ENCODE measurements at regions not wholly inside any gene's neighbourhood (a gene's known extent, or its start where the extent isn't known, plus 50 kb on each side); places are given as distances from the start of the nearest gene placed in this dataset.

DNA sequence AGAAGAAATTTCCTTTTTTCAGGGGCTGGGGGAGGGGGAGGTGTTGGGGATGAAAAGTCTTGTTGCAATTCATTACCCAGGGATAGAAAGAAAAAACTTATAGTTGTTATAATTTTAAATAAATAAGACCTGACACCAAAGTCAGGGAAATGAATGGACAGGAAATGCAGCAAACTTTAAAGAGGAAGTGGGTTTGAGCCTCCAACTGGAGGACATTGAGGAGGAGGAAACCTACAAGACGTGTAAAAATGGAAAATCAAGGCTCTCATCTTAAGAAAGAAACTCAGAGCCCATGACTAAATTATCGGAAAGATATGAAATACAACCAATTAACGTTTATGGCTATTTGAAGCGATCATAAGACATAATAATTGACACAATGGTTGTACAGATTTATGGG lies 54.4 kb downstream of the NIBAN1 start:
- no peak for DNase-seq (ENCODE audit: low read depth)

DNA sequence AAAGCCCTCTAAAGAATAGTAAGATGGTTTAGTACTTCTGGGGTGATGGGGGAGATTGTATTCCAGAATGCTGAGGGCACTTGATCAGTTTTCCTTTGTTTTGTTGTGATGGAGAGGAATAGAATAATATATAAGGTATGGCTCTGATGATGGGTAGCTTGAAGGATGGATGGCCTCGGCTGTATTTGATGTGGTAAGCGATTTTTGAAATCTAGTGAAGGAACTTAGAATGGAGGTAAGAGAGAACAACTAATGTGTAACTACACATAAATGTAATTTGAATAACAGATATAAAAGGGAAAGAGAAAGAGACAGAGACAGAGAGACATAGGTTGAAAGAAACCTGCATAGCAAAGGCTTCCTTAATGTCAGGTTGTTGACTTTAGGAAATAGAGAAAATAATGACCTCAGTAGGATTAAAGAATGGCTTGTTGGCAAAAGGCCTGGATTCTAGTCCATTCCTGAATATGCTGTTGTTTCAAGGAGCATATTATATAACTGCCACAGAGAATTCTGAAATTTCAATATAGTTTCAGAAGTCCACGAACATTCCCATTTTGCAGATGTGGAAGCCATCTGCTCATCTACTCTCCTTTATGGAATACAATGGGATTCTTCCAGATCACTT lies 58.7 kb downstream of the NIBAN1 start:
- no peak for DNase-seq (ENCODE audit: low read depth)

DNA sequence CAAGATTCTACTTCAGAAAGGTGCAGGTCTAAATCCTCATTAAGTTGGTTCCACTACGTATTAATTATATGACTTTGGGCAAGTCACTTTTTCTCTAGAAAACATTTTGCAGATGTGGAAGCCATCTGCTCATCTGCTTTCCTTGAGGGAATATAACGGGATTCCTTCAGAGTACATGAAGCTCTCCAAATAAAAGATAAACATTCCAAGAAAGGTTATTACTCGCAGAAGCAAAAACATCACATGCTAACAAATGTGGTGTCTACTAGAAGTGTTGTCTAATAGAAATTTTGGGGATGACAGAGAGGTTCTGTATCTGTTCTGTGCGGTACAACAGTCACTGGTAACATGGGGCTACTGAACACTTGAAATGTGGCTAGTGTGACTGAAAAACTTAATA lies 60.2 kb downstream of the NIBAN1 start:
- DNase-seq (ENCODE audit: low read depth) = no peak

DNA sequence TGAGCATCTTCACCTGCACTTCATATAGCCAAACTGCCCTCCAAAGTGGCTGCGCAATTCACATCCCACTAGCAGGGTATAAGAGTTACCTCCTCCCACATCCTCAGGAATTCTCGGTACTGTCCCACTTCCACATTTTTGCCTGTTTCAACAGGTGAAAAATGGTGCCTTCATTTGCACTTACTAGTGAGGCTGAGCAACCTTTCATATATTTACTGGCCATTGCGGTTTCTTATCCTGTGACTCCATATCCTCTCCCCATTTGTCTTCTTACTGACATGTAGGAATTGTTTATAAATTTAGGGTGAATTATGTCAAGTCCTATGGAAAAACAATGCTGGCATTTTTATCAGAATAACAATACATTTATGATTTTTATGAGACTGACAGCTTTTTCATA lies 61.9 kb downstream of the NIBAN1 start:
- no peak for DNase-seq (ENCODE audit: low read depth)

DNA sequence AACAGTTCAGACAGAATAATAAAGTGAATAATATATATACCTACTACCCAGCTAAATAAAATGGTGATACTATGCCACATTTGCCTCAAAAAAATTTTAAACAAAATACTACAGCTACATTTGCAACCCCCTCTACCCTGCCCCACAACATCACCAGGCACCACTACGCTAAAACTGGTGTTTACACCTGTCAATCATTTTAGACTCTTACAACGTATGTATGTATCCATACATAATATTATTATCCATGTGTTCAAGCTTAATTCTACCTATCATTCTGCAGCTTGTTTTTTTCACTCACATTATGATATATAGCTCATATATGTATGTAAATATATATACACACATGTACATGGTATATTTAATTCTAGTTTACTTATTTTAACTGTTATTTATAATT lies 62.5 kb downstream of the NIBAN1 start:
- DNase-seq (ENCODE audit: low read depth) = no peak

DNA sequence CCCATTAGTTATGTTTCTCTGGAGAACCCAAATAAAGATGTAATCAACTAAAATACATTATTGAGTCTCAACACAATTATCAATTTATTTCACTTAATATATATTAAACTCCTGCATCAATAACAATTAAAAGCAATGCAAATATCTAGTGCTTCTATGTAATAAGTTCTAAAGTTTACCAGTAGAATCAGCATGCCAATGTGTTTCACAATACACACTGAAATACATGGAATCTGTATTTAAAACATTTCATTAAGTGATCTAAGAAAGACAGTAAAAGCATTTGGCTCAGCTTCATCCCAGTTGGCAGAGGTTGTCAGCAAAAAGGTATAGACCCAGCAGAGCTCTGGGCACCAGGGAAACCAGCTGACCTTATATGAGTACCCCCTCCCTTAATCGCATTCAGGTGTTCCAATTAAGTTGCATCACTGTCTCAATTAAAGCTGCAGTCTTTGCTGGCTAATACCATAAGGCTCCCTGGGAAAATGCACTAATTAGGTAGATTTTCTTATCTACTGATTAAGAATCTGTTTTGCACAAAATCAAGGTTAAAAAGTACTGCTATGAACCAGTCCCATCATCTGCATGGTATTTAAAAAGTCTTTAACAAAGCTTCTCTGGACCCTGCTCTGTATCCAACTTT lies 63.1 kb downstream of the NIBAN1 start:
- DNase-seq (ENCODE audit: low read depth) = no peak

DNA sequence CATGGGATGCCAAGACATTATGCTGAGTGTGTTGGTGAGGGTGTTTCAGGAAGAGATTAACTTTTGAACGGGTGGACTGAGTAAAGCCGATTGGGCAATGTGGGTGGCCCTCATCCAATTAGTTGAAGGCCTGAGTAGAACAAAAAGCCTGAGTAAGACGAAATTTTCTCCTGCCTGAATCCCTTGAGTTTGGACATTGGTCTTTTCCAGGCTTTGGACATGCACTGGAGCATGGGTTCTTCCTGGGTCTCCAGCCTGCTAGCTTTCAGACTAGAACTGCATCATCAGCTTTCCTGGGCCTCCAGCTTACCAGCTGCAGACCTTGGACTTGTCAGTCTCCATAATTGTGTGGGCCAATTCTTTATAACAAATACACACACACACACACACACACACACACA lies 63.6 kb downstream of the NIBAN1 start:
- DNase-seq (ENCODE audit: low read depth) = no peak

DNA sequence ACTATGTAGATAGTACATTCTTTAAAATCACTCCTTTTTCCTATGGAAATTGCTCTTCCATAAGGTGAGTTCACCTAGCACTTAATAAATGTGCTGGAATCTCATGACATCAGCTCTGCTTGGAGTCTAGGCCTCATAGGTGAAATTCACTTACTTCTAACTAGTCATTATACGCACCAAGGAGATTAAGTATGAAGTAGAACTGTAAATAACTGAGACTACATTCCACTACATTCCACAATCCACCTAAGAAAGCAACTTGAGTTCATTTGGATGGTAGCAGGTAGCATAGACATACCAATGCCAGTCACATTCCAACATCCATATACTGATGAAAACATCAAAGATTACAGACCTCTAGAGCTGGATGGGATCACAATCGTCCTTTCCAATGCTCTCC lies 64.3 kb downstream of the NIBAN1 start:
- DNase-seq (ENCODE audit: low read depth) = no peak

DNA sequence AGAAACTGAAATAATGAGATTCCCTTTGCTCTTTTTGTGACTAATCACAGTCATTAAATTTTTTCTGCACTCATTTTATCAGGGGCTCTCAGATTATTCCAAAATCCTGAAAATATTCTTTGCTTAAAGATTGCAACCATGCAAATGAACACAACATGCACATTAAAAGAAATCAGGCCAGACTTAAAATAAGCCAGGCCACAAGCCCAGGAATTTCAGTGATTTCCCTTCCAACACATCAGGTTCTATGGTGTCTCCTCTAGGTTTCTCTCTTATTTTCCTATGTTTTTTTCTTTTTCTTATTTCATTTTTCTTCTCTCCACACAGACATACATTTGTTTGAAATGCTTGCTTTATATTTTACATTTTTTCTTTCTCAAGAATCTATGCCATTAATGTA lies 65.3 kb downstream of the NIBAN1 start:
- no peak for DNase-seq (ENCODE audit: low read depth)

DNA sequence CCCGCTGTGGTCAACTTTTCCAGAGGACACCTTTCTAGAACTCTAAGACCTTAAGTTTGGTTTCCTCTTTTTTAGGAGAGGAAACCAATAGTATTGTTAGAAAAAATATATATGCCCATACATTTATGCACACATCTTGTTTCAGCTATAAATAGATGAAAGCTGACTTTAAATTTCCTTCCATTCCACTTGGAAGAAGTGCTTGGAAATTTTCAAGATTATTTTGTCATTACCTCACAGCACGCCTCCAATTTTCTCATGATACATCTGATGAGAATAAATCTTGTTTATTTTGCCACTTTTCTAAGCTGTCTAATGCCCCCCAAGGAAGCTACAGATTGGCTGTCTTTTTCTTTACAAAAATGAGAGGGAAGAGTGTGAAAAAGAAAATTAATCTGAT lies 65.8 kb downstream of the NIBAN1 start:
- no peak for DNase-seq (ENCODE audit: low read depth)

DNA sequence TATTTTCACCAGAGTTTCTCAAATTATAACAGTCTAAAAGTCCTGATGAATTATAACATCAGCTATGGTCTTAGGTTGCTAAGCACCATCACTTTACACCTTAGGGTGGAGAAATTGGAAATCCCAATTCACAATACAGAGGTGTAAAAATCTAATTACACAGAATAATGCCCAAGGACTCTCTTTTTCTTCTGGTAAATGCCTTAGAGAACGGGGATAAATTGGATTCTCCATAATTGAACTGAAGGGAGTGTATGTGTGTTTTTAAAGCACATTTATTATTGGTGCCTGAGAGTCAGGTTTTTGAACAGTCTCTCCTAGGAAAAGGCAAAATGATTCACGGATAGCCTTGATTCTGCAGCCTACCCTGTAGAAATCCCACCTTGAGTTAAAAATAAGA lies 66.8 kb downstream of the NIBAN1 start:
- no peak for DNase-seq (ENCODE audit: low read depth)

DNA sequence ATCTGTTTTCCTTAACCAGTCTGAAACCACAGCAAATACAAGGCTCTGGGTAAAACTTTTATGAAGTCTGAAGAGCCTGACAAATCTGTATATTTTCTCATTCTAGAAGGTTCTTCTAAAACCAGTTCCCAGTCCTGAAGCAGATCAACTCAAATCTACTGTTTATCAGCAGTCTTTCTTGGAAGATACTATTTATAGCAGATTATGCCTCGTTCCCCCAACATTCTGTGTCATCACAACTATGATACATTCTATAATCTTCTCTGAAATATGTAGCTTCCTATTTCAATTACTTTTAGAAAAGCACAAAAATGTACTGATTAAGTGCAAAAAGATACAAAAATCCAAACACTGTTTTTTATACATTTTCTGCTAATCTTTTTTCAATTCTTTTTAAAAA lies 67.5 kb downstream of the NIBAN1 start:
- no peak for DNase-seq (ENCODE audit: low read depth)

DNA sequence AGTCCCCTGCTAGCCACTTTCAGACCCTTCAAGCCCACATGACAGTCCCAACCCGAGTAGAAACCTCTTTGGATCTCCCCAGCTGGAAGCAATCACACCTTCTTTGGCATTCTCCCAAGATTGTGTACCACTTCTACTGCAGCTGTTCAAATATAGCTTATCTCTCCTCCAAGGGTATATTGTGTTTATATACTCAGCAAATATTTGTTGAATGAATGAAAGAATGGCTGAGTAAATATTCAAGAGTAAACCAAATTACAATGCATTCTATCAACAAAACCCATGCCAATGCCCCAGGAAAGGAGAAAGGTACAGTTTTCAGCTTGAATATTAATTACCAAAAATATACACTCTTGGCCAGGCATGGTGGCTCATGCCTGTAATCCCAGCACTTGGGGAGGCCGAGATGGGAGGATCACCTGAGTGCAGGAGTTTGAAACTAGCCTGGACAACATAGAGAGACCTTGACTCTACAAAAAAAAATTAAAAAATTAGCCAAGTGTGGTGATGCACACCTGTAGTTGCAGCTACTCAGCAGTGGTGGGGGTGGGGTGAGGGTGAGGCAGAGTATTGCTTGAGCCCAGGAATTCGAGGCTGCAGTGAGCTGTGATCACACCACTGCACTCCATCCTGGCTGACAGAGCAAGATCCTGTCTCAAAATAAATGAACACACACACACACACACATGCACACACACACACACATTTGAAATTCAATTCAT lies 68.5 kb downstream of the NIBAN1 start:
- DNase-seq (ENCODE audit: low read depth) = no peak

DNA sequence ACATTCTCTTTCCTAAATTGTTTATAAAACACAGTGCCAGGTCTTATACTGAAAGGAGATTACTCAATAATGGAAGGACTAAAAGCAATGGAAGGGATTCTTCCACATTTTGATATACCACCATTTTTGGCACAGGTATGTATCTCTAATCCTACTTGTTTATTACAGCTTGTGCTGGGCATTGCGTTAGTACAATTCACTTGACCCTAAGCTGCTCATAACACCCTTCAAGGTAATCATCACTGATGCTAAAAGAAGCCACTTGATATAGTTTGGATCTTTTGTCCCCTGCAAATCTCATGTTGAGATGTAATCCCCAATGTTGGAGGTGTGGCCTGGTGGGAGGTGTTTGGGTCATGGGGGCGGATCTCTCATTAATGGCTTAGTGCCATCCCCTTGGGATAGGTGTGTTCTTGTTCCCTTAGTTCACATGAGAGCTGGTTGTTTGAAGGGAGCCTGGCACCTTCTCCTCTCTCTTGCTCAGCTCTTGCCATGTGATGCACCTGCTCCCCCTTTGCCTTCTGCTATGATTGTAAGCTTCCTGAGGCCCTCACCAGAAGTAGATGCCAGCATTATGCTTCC lies 71.1 kb downstream of the NIBAN1 start:
- no peak for DNase-seq (ENCODE audit: low read depth)

DNA sequence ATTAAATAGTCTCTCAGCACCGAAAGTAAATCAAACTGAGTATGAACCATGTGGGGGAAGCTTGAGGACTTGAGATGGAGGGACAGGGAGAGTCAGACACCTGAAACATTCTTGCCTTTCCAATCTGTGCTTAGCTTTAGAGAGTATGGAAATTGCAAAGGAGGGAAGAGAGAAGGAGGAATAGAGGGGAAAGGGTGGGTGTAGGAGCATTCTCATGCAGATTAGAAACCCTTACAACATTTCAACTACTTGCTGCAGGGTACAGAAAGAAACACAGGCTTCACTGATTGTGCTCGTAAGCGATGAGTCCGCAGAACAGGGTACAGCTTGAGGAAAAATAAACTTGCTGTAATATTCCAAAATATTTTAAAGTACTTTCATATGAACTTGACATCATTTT lies 73.8 kb downstream of the NIBAN1 start:
- no peak for DNase-seq (ENCODE audit: low read depth)

DNA sequence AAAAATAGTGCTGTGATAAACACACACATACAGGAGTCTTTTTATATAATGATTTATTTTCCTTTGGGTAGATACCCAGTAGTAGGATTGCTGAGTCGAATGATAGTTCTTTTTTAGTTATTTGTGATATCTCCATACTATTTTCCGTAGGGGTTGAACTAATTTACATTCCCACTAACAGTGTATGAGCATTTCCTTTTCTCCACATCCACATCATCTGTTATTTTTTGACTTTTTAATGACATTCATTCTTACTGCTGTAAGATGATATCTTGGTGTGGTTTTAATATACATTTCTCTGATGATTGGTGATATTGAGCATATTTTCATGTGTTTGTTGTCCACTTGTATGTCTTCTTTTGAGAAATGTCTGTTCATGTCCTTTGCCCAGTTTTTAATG lies 78.3 kb downstream of the NIBAN1 start:
- no peak for DNase-seq (ENCODE audit: low read depth)

DNA sequence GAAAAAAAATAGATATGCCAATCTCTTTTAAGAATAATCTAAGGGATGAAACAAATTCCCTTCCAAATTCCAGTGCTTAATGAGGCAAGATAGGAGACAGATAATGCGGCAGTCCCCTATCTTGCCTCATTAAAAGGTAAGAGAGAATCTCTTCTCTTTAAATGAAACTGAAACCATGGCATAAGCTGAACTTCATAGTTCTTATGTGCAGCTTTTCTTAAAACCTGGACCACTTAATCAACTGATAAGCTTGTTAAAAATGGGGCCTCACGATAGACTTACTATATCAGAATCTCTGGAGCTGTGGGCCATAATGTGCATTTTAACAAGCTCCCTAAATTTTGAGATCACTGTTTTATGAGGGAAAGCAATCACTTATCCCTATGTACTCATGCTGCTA lies 79.2 kb downstream of the NIBAN1 start:
- no peak for DNase-seq (ENCODE audit: low read depth)

DNA sequence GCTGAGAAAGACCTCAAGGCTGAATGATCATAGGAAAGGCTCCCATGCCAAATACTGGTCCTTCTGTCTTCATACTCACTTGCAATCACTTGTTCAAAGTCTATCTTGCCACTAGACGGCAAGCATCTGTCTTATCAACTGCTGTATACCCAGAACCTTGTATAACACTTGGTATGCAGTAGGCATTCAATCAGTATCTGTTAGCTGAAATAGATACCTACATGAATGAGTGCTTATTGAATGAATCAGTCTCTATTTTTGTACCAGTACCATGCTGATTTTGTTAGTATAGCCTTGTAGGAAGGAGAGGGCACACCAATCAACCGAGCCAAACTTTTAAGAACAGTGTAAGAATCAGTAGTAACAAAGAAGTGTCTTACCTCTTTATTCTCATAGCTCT lies 80.6 kb downstream of the NIBAN1 start:
- no peak for DNase-seq (ENCODE audit: low read depth)

DNA sequence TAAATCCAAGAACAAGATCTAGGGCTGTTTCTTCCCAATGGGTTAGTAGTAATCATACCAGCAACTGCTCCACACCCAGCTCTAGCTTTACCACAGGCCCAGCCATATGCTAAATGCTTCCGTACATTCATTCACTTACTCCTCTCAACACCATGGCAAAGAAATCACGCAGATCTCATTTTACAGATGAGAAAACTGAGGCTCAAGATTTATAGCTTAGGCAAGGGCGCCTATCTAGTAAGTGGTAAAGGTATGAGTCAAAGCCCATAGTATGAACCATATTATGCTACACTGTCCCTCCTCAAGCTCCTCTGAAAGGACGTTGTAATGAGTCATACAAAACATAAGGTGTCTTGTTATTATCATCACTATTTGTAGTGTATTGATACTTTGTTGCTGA lies 82.2 kb downstream of the NIBAN1 start:
- no peak for DNase-seq (ENCODE audit: low read depth)

DNA sequence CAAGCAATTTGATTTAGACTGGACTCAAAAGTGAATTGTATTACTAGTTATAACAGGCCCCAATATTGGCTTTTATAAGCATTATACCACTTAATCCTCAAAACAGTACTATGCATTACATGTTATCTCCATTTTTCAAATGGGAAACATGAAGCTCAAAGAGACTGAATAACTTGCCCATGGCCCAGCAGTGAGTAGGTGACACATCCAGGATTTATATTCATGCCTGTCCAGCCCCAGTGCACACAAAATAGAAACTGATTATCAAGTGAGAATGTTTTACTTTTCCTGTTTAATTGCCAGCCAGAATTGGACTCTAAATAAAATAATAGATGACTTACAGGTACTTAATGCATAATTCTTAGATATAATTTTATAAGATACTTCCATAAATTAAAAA lies 82.9 kb downstream of the NIBAN1 start:
- DNase-seq (ENCODE audit: low read depth) = no peak

DNA sequence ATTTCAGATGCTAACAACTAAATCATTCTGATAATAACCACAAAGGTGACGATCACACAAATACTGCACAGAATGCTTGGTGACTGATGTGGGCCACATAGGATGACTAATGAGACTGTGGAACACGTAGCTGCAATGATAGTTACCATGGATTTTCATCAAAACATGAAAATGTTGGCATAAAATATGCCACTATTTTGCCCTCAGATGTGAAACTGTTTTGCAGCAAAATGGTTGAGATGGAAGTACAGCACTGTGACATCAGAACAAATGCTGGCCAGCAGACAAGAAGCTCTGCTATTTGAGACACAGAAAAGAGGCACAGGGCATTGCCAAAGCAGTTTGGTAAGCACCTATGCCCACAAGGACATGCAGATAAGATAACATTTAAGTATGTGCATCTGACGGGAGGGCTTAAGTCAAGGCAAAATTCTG lies 83.8 kb downstream of the NIBAN1 start:
- no peak for DNase-seq (ENCODE audit: low read depth)

DNA sequence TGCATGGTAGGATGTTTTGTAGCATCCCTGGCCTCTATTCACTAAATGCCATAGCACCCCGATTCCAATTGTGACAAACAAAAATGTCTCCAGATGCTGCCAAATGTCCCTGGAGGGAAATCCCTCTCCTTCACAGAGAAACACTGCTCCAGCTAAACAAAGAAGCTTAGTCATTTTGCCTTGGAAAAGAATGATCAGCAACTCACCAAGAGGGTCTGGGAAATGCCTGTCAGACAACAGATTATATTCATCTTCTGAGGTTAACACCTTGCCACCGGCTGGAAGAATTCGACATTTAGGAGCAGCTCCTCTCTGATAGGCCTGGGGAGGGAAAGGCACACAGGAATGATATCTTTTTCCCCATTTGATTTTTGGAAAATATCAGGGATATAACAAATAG lies 84.4 kb downstream of the NIBAN1 start:
- no peak for DNase-seq (ENCODE audit: low read depth)

DNA sequence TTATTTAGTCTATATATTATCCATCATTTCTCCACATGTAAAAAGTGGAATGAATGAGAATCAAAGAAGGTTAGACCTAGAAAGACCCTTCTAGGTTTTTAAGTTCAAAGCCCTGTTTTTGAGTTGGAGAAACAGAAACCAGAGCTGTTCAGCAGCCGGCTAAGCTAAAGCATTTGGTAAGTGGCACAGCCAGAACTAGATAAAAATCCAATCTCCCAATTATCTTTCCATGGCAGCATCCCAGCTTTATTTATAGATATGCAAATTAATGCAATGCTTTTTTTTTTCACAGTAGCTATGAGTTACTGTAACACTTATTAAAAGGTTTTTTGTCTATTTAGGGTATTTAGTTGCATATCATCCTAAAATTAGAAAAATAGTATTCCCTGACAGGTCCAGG lies 85.1 kb downstream of the NIBAN1 start:
- DNase-seq (ENCODE audit: low read depth) = no peak
